ENCODE measurements at regions not wholly inside any gene's neighbourhood (a gene's known extent, or its start where the extent isn't known, plus 50 kb on each side); places are given as distances from the start of the nearest gene placed in this dataset.

DNA sequence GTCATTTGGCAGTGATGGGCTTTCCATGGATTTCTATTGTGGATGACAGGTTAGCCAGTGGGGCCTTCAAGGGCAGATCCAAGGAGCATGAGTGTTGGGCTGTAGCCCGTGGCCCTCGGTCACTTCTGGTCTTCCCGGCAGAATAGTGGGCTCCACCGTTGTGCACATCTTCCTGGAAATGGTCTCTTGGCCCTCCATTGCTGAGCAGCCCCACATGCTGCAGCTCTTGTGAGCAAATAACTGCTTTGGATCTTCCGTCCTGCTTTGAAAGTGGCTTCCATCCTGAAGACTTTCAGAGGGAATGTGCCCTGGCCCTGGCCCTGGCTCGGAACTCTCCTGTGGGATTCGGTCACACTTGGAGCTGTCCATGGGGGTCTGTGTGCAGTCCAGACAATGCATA is 102.8 kb downstream of the SNRPN start:
- Mint-ChIP-seq H3K4me1 (ENCODE audit: low read depth, unreplicated experiment) (no peaks in the 10 kb centered on the region), H3K27me3 (ENCODE audit: low read depth, unreplicated experiment) (no peaks in the 10 kb centered on the region), H3K9me3 (ENCODE audit: unreplicated experiment) (peaks cover 93% of the 10 kb centered on the region), H3K4me3 (ENCODE audit: unreplicated experiment) (no peak overlapping the region), H3K36me3 (ENCODE audit: low read depth, unreplicated experiment) (peaks cover 96% of the 10 kb centered on the region), H3K27ac (ENCODE audit: unreplicated experiment) (no peak overlapping the region)
- no peak overlapping the region for H3K9ac ChIP-seq (ENCODE audit: low read length)
- H3K27me3 ChIP-seq (ENCODE audit: insufficient read depth, low read length), result no peaks in the 10 kb centered on the region
- H4K20me1 ChIP-seq (ENCODE audit: insufficient read depth, low read length), result no peaks in the 10 kb centered on the region
- no peak for FAIRE-seq
- H3K4me3 ChIP-seq (ENCODE audit: insufficient read depth, low read depth, low read length), result no peak overlapping the region
- no peak overlapping the region for H3K27ac ChIP-seq (ENCODE audit: low read depth, low read length)
- peaks cover 32% of the 10 kb centered on the region for H3K36me3 ChIP-seq (ENCODE audit: insufficient read depth, low read length)
- no peak for TF ChIP-seq EZH2 (IDR thresholded peaks at IDR 0.05; ENCODE audit: insufficient read depth, low read length)
- TF ChIP-seq, protein P1, sequence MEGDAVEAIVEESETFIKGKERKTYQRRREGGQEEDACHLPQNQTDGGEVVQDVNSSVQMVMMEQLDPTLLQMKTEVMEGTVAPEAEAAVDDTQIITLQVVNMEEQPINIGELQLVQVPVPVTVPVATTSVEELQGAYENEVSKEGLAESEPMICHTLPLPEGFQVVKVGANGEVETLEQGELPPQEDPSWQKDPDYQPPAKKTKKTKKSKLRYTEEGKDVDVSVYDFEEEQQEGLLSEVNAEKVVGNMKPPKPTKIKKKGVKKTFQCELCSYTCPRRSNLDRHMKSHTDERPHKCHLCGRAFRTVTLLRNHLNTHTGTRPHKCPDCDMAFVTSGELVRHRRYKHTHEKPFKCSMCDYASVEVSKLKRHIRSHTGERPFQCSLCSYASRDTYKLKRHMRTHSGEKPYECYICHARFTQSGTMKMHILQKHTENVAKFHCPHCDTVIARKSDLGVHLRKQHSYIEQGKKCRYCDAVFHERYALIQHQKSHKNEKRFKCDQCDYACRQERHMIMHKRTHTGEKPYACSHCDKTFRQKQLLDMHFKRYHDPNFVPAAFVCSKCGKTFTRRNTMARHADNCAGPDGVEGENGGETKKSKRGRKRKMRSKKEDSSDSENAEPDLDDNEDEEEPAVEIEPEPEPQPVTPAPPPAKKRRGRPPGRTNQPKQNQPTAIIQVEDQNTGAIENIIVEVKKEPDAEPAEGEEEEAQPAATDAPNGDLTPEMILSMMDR (IDR thresholded peaks at IDR 0.05; ENCODE audit: insufficient read depth, low read depth, low read length), result no peak
- no peak for DNase-seq (ENCODE audit: low read depth)
- H3K4me1 ChIP-seq (ENCODE audit: insufficient read depth, low read length), result no peaks in the 10 kb centered on the region
- no peak overlapping the region for H2AFZ ChIP-seq (ENCODE audit: low read depth, low read length)
- H3K9me3 ChIP-seq (ENCODE audit: insufficient read depth, low read depth, low read length), result peaks cover 100% of the 10 kb centered on the region
- no peak overlapping the region for H3K4me2 ChIP-seq (ENCODE audit: low read length)
- no peaks in the 10 kb centered on the region for H3K79me2 ChIP-seq (ENCODE audit: insufficient read depth, low read length)

DNA sequence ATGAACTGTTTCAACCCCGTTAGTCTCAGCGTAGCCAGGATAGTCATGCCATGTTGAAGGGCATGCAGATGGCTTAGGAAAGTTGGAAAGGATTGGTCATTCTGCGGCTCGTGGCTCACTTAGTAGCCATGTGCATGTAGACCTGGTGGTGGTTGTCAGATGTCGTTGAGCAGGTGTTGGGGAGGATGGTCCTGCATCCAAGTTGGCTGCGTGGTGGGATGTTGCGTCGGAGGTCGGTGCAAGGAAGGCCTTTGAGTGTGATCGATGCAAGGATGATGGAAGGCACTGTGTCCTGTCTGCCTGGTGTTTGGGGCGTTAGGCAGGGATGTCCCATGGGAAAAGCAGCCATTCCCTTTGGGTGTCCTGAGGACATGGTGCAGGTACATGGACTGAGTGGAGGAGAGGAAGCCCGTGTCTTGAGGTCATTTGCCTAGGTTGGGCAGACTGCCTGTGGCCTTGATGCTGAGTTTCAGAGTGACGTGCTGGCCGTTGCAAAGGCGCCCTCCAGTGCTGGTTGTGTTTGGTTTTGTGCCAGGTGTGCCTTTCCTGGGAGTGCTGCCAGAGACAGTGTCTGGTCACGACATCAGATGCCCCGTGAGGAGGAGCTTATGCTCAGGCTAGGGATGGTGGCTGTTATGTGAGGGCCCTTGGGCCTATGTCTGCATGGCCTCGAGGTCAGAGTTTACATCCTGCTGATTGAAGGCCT is 103.4 kb downstream of the SNRPN start:
- Histone ChIP-seq H3K9me3 (ENCODE audit: insufficient read depth, low read depth, low read length) (peaks cover 100% of the 10 kb centered on the region), H3K36me3 (ENCODE audit: insufficient read depth, low read length) (peaks cover 32% of the 10 kb centered on the region), H2AFZ (ENCODE audit: low read depth, low read length) (no peak overlapping the region), H3K27ac (ENCODE audit: low read depth, low read length) (no peak overlapping the region), H3K4me1 (ENCODE audit: insufficient read depth, low read length) (no peaks in the 10 kb centered on the region), H3K4me2 (ENCODE audit: low read length) (no peak overlapping the region), H3K4me3 (ENCODE audit: insufficient read depth, low read depth, low read length) (no peak overlapping the region), H4K20me1 (ENCODE audit: insufficient read depth, low read length) (no peaks in the 10 kb centered on the region), H3K27me3 (ENCODE audit: insufficient read depth, low read length) (no peaks in the 10 kb centered on the region), H3K79me2 (ENCODE audit: insufficient read depth, low read length) (no peaks in the 10 kb centered on the region), H3K9ac (ENCODE audit: low read length) (no peak overlapping the region)
- FAIRE-seq, result no peak
- Mint-ChIP-seq H3K27me3 (ENCODE audit: low read depth, unreplicated experiment) (no peaks in the 10 kb centered on the region), H3K9me3 (ENCODE audit: unreplicated experiment) (peaks cover 93% of the 10 kb centered on the region), H3K4me1 (ENCODE audit: low read depth, unreplicated experiment) (no peaks in the 10 kb centered on the region), H3K27ac (ENCODE audit: unreplicated experiment) (no peak overlapping the region), H3K36me3 (ENCODE audit: low read depth, unreplicated experiment) (peaks cover 96% of the 10 kb centered on the region), H3K4me3 (ENCODE audit: unreplicated experiment) (no peak overlapping the region)
- DNase-seq (ENCODE audit: low read depth), result no peak
- TF ChIP-seq EZH2 (IDR thresholded peaks at IDR 0.05; ENCODE audit: insufficient read depth, low read length), result no peak
- TF ChIP-seq, protein P1 (IDR thresholded peaks at IDR 0.05; ENCODE audit: insufficient read depth, low read depth, low read length), result no peak

Data from astrocyte (in vitro differentiated cells and primary cell).